WTC11 (cell line): ENCODE measurements at regions not wholly inside any gene's neighbourhood (a gene's known extent, or its start where the extent isn't known, plus 50 kb on each side); places are given as distances from the start of the nearest gene placed in this dataset.
A peak's percentile ranks its signal among the peaks of the same experiment; 100 is the strongest.

Experiments
- ATAC-seq: fragments of 200-7000 bp; cut with Tn5 transposase; 2 replicates; pipeline ENCODE4 v1.10.0; 2021; ENCODE audit warnings: mild to moderate bottlenecking, moderate library complexity
- CTCF ChIA-PET: fragments of 300-600 bp; sonication (Branson Sonifier 250); formaldehyde crosslinking; loops from one replicate; lab custom pipeline; 2021; ENCODE audit warnings: antibody characterized with exemption; lab: Charles Lee
- POLR2A ChIA-PET: fragments of 350-600 bp; sonication (Branson Sonifier 250); formaldehyde crosslinking; loops from one replicate; lab custom pipeline; 2021; ENCODE audit warnings: antibody characterized with exemption; lab: Charles Lee
- DNase-seq: peaks from one replicate; pipeline ENCODE4 v3.0.0; 2021; ENCODE audit warnings: low spot score
- H3K27ac Mint-ChIP-seq: 2 replicates; pipeline ENCODE4 v1.8.0; 2021; ENCODE audit warnings: mixed read lengths
- H3K27me3 Mint-ChIP-seq: 2 replicates; pipeline ENCODE4 v1.8.0; 2021; ENCODE audit warnings: low read depth, mild to moderate bottlenecking, moderate library complexity, mixed read lengths
- H3K36me3 Mint-ChIP-seq: 2 replicates; pipeline ENCODE4 v1.8.0; 2021; ENCODE audit warnings: mixed read lengths
- H3K4me1 Mint-ChIP-seq: 2 replicates; pipeline ENCODE4 v1.8.0; 2022; ENCODE audit warnings: mixed read lengths
- H3K4me3 Mint-ChIP-seq: 2 replicates; pipeline ENCODE4 v1.8.0; 2021; ENCODE audit warnings: mild to moderate bottlenecking, moderate library complexity, mixed read lengths
- H3K9me3 Mint-ChIP-seq: 2 replicates; pipeline ENCODE4 v1.8.0; 2021; ENCODE audit warnings: mixed read lengths
- ATF1 ChIP-seq: sonication (generic); formaldehyde crosslinking; IDR thresholded peaks from 2 replicates; pipeline ENCODE4 v1.8.1; 2023; ENCODE audit warnings: mild to moderate bottlenecking, moderate library complexity, missing genetic modification reagents
- CREB1 ChIP-seq: sonication (generic); formaldehyde crosslinking; IDR thresholded peaks from 2 replicates; pipeline ENCODE4 v1.8.0; 2023; ENCODE audit warnings: mild to moderate bottlenecking, missing genetic modification reagents
- ESRRA ChIP-seq: sonication (generic); formaldehyde crosslinking; IDR thresholded peaks from 2 replicates; pipeline ENCODE4 v1.8.1; 2022; ENCODE audit warnings: mild to moderate bottlenecking, missing genetic modification reagents, borderline replicate concordance
- ETV6 ChIP-seq: sonication (generic); formaldehyde crosslinking; IDR thresholded peaks from 2 replicates; pipeline ENCODE4 v1.8.1; 2022; ENCODE audit warnings: mild to moderate bottlenecking, missing genetic modification reagents
- FOXJ3 ChIP-seq: sonication (generic); formaldehyde crosslinking; IDR thresholded peaks from 2 replicates; pipeline ENCODE4 v1.9.0; 2021; ENCODE audit warnings: missing genetic modification reagents, mild to moderate bottlenecking, borderline replicate concordance
- GTF2I ChIP-seq: fragments of 250-450 bp; sonication (Bioruptor Pico); conservative IDR thresholded peaks from 2 replicates; pipeline ENCODE4 v1.4.0; 2021; ENCODE audit warnings: mild to moderate bottlenecking
- HMGA2 ChIP-seq: fragments of 250-450 bp; sonication (Bioruptor Pico); IDR thresholded peaks from 2 replicates; pipeline ENCODE4 v1.4.0; 2021; ENCODE audit warnings: mild to moderate bottlenecking, moderate library complexity
- JUN ChIP-seq: sonication (generic); formaldehyde crosslinking; IDR thresholded peaks from 2 replicates; pipeline ENCODE4 v1.8.0; 2023; ENCODE audit warnings: mild to moderate bottlenecking, missing genetic modification reagents
- KAT7 ChIP-seq: sonication (generic); formaldehyde crosslinking; IDR thresholded peaks from 2 replicates; pipeline ENCODE4 v1.8.1; 2023; ENCODE audit warnings: missing genetic modification reagents, mild to moderate bottlenecking, borderline replicate concordance
- MXD4 ChIP-seq: fragments of 250-450 bp; sonication (Bioruptor Pico); IDR thresholded peaks from 2 replicates; pipeline ENCODE4 v1.8.0; 2021; ENCODE audit warnings: mild to moderate bottlenecking, moderate library complexity, borderline replicate concordance
- NFE2L1 ChIP-seq: sonication (generic); formaldehyde crosslinking; IDR thresholded peaks from 2 replicates; pipeline ENCODE4 v1.8.1; 2023; ENCODE audit warnings: missing genetic modification reagents
- NR1H2 ChIP-seq: sonication (generic); formaldehyde crosslinking; IDR thresholded peaks from 2 replicates; pipeline ENCODE4 v1.9.0; 2021; ENCODE audit warnings: mild to moderate bottlenecking, moderate library complexity, missing genetic modification reagents
- OVOL2 ChIP-seq: fragments of 250-450 bp; sonication (Bioruptor Pico); IDR thresholded peaks from 2 replicates; pipeline ENCODE4 v1.9.0; 2021; ENCODE audit warnings: mild to moderate bottlenecking, borderline replicate concordance
- PREB ChIP-seq: sonication (generic); formaldehyde crosslinking; IDR thresholded peaks from 2 replicates; pipeline ENCODE4 v1.8.1; 2022; ENCODE audit warnings: mild to moderate bottlenecking, missing genetic modification reagents, moderate library complexity, borderline replicate concordance
- SMAD4 ChIP-seq: sonication (generic); formaldehyde crosslinking; IDR thresholded peaks from 2 replicates; pipeline ENCODE4 v1.8.0; 2022; ENCODE audit warnings: mild to moderate bottlenecking, missing genetic modification reagents
- SOX15 ChIP-seq: fragments of 250-450 bp; sonication (Bioruptor Pico); IDR thresholded peaks from 2 replicates; pipeline ENCODE4 v1.9.0; 2021; ENCODE audit warnings: mild to moderate bottlenecking
- TCF7 ChIP-seq: sonication (generic); formaldehyde crosslinking; IDR thresholded peaks from 2 replicates; pipeline ENCODE4 v1.8.0; 2022; ENCODE audit warnings: mild to moderate bottlenecking, low read depth, missing genetic modification reagents, moderate library complexity
- TEAD1 ChIP-seq: sonication (generic); formaldehyde crosslinking; IDR thresholded peaks from 2 replicates; pipeline ENCODE4 v1.8.0; 2022; ENCODE audit warnings: mild to moderate bottlenecking, missing genetic modification reagents
- ZNF121 ChIP-seq: sonication (generic); formaldehyde crosslinking; IDR thresholded peaks from 2 replicates; pipeline ENCODE4 v1.8.0; 2023; ENCODE audit warnings: missing genetic modification reagents
- ZNF317 ChIP-seq: sonication (generic); formaldehyde crosslinking; IDR thresholded peaks from 2 replicates; pipeline ENCODE4 v1.8.1; 2023; ENCODE audit warnings: low read depth, mild to moderate bottlenecking, moderate library complexity, missing genetic modification reagents, borderline replicate concordance
- ZNF416 ChIP-seq: fragments of 250-450 bp; sonication (Bioruptor Pico); IDR thresholded peaks from 2 replicates; pipeline ENCODE4 v1.9.0; 2021; ENCODE audit warnings: mild to moderate bottlenecking, inconsistent platforms
- ZNF423 ChIP-seq: fragments of 250-450 bp; sonication (Bioruptor Pico); IDR thresholded peaks from 2 replicates; pipeline ENCODE4 v2.1.2; 2022; ENCODE audit warnings: mild to moderate bottlenecking, moderate library complexity
- ZSCAN18 ChIP-seq: fragments of 250-450 bp; sonication (Bioruptor Pico); IDR thresholded peaks from 2 replicates; pipeline ENCODE4 v2.1.2; 2022; ENCODE audit warnings: mild to moderate bottlenecking, moderate library complexity
- TF ChIP-seq, protein P1 (sequence below): sonication (generic); formaldehyde crosslinking; IDR thresholded peaks from 2 replicates; pipeline ENCODE4 v1.8.1; 2022; ENCODE audit warnings: low read depth, missing genetic modification reagents, borderline replicate concordance
- TF ChIP-seq, protein P2 (sequence below): fragments of 200-600 bp; IDR thresholded peaks from 2 replicates; pipeline ENCODE4 v1.8.0; 2022; ENCODE audit warnings: antibody characterized with exemption

DNA sequence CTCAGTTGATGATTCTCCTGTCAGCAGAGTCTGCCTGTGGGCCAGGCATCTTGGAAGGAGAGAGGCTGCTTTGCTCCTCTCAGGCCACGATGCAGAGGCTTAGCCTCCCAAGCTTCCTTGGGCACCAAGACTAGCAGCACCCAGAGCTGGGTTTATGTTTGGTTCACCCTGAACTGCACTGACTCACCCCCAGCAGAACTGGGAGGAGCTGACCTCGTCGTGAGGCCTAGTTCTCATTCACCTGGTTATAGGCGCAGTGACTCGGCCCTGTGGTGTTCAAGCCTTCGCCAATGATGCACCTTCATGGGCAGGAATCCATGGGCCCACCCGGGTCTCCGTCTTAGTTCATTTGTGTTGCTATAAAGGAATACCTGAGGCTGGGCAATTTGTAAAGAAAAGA is 122.0 kb upstream of the ZNF438 start:
- no peak for DNase-seq
- Mint-ChIP-seq H3K27me3 (no peaks in the 10 kb centered on the region), H3K36me3 (no peaks in the 10 kb centered on the region), H3K27ac (no peak overlapping the region), H3K4me1 (peaks cover 29% of the 10 kb centered on the region), H3K9me3 (peaks cover 3% of the 10 kb centered on the region; the same call in 1 of the 2 replicates), H3K4me3 (no peak overlapping the region)
- ChIA-PET CTCF (no interaction called here), POLR2A (no interaction called here)
- no peak for TF ChIP-seq FOXJ3 (CRISPR knock-in tag)
- no peak for TF ChIP-seq GTF2I (CRISPR knock-in tag)
- TF ChIP-seq ESRRA: no peak
- TF ChIP-seq CREB1 (CRISPR knock-in tag): no peak
- no peak for TF ChIP-seq ZNF317 (CRISPR knock-in tag)
- TF ChIP-seq PREB (CRISPR knock-in tag): no peak
- no peak for TF ChIP-seq TCF7 (CRISPR knock-in tag)
- no peak for TF ChIP-seq NFE2L1
- no peak for TF ChIP-seq ETV6
- TF ChIP-seq OVOL2 (CRISPR knock-in tag): no peak
- ATAC-seq: no peak

DNA sequence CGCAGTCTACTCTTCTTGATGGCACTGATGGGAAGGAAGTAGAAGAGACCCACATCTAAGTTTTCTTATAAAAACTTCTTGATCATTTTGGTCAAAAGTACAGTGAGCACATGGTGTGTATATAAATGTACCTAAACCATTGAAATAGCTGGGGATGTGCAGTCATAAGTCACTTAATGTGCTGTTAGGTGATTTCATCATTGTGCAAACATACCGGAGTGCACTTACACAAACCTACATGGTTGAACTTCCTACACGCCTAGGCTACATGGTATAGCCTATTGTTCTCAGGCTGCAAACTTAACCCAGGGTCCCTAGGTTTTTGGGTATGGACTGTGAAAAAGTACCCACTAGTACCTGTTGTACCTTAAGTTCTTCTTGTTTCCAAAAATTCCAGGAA is 123.3 kb upstream of the ZNF438 start:
- peaks cover 7% of the 10 kb centered on the region for H3K9me3 Mint-ChIP-seq

GRCh38 chr10:31157123-31158010 is 125.7 kb upstream of the ZNF438 start:
- Mint-ChIP-seq H3K36me3 (peaks cover 9% of the 10 kb centered on the region), H3K9me3 (peaks cover 26% of the 10 kb centered on the region), H3K27ac (peak overlapping the region; percentile 52; the same call in 1 of the 2 replicates), H3K27me3 (no peaks in the 10 kb centered on the region), H3K4me3 (no peak overlapping the region), H3K4me1 (peaks cover 22% of the 10 kb centered on the region)
- ATAC-seq (peak; percentile 46; the same call in 1 of the 2 replicates), DNase-seq (no peak)
- ChIA-PET CTCF (no interaction called here), POLR2A (no interaction called here)
- TF ChIP-seq ZNF416 (CRISPR knock-in tag) (no peak), ZSCAN18 (no peak), KAT7 (no peak), ZNF121 (CRISPR knock-in tag) (no peak), ZNF423 (CRISPR knock-in tag) (no peak), TEAD1 (no peak), ATF1 (CRISPR knock-in tag) (no peak), NR1H2 (no peak), HMGA2 (no peak), MXD4 (CRISPR knock-in tag) (no peak), SOX15 (no peak), TCF7 (CRISPR knock-in tag) (no peak)
- TF ChIP-seq, protein P1, sequence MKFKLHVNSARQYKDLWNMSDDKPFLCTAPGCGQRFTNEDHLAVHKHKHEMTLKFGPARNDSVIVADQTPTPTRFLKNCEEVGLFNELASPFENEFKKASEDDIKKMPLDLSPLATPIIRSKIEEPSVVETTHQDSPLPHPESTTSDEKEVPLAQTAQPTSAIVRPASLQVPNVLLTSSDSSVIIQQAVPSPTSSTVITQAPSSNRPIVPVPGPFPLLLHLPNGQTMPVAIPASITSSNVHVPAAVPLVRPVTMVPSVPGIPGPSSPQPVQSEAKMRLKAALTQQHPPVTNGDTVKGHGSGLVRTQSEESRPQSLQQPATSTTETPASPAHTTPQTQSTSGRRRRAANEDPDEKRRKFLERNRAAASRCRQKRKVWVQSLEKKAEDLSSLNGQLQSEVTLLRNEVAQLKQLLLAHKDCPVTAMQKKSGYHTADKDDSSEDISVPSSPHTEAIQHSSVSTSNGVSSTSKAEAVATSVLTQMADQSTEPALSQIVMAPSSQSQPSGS (CRISPR knock-in tag): no peak

More for the DNA sequence above, 123.3 kb upstream of the ZNF438 start:
- ChIA-PET POLR2A (no interaction called here), CTCF (interaction anchor here (0.6 kb wide), 1 partner anchor 21 kb away, joined by 3 read pairs; no protein-coding TSS in a partner anchor)
- no peak overlapping the region for H3K27ac Mint-ChIP-seq
- ATAC-seq (no peak), DNase-seq (no peak)
- no peaks in the 10 kb centered on the region for H3K36me3 Mint-ChIP-seq
- H3K4me1 Mint-ChIP-seq: peaks cover 29% of the 10 kb centered on the region
- no peak overlapping the region for H3K4me3 Mint-ChIP-seq
- no peak for TF ChIP-seq SMAD4 (CRISPR knock-in tag)
- no peak for TF ChIP-seq PREB (CRISPR knock-in tag)
- TF ChIP-seq JUN: no peak
- TF ChIP-seq, protein P2, sequence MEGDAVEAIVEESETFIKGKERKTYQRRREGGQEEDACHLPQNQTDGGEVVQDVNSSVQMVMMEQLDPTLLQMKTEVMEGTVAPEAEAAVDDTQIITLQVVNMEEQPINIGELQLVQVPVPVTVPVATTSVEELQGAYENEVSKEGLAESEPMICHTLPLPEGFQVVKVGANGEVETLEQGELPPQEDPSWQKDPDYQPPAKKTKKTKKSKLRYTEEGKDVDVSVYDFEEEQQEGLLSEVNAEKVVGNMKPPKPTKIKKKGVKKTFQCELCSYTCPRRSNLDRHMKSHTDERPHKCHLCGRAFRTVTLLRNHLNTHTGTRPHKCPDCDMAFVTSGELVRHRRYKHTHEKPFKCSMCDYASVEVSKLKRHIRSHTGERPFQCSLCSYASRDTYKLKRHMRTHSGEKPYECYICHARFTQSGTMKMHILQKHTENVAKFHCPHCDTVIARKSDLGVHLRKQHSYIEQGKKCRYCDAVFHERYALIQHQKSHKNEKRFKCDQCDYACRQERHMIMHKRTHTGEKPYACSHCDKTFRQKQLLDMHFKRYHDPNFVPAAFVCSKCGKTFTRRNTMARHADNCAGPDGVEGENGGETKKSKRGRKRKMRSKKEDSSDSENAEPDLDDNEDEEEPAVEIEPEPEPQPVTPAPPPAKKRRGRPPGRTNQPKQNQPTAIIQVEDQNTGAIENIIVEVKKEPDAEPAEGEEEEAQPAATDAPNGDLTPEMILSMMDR: no peak
- H3K27me3 Mint-ChIP-seq: no peaks in the 10 kb centered on the region
